Dendritic cell treated with granulocyte-macrophage colony-stimulating factor and Interleukin-4, amounts not matched to agents 40 ng/mL and 50 ng/mL, for 4 days (primary cell): ENCODE measurements at regions not wholly inside any gene's neighbourhood (a gene's known extent, or its start where the extent isn't known, plus 50 kb on each side); places are given as distances from the start of the nearest gene placed in this dataset.
A peak's percentile ranks its signal among the peaks of the same experiment; 100 is the strongest.

Experiments used
- H3K27ac Mint-ChIP-seq: one replicate; pipeline ENCODE4 v1.8.0; 2022; ENCODE audit warnings: mild to moderate bottlenecking, mixed read lengths
- H3K27me3 Mint-ChIP-seq: one replicate; pipeline ENCODE4 v1.8.0; 2022; ENCODE audit warnings: mild to moderate bottlenecking, mixed read lengths
- H3K36me3 Mint-ChIP-seq: one replicate; pipeline ENCODE4 v1.8.0; 2022; ENCODE audit warnings: low read depth, mixed read lengths
- H3K4me1 Mint-ChIP-seq: one replicate; pipeline ENCODE4 v1.8.0; 2022; ENCODE audit warnings: low read depth, mixed read lengths
- H3K4me3 Mint-ChIP-seq: one replicate; pipeline ENCODE4 v1.8.0; 2022; ENCODE audit warnings: mild to moderate bottlenecking, moderate library complexity, mixed read lengths
- H3K9me3 Mint-ChIP-seq: one replicate; pipeline ENCODE4 v1.8.0; 2022; ENCODE audit warnings: mixed read lengths
- intact Hi-C: fragments of 100-400 bp; cut with micrococcal nuclease; formaldehyde crosslinking; loops from one replicate; pipeline ENCODE4 v1.15.0; 2022

- Mint-ChIP-seq H3K27ac (no peak overlapping the region), H3K27me3 (peaks cover 2% of the 10 kb centered on the region), H3K9me3 (no peaks in the 10 kb centered on the region), H3K4me3 (no peak overlapping the region), H3K4me1 (peaks cover 44% of the 10 kb centered on the region), H3K36me3 (no peaks in the 10 kb centered on the region)
- intact Hi-C loops: no loop called here
Observed at GRCh38 chr11:8794677-8795103, 112.1 kb downstream of the RPL27A start.

DNA sequence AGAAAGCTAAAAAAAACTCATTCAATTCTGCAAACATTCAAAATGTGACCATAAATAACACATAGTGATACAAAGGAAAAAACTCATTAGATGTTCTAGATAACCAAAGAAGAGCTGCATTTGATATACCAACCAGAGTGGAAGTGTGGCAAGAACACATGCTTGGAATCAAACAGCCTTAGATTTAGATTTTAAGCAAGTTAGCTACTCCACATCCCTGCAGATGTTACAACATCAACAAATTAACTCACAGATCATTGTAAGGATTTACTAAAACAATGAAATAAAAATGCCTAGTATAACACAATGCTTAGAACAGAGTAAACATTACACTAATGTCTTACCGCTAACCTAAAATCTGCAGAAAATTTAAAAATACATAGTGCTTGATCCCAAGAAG, 114.0 kb upstream of the AKIP1 start:
- H3K9me3 Mint-ChIP-seq: no peaks in the 10 kb centered on the region
- peaks cover 49% of the 10 kb centered on the region for H3K4me1 Mint-ChIP-seq
- no peaks in the 10 kb centered on the region for H3K36me3 Mint-ChIP-seq
- H3K4me3 Mint-ChIP-seq: no peak overlapping the region
- intact Hi-C loops: no loop called here
- H3K27me3 Mint-ChIP-seq: peaks cover 2% of the 10 kb centered on the region
- no peak overlapping the region for H3K27ac Mint-ChIP-seq

DNA sequence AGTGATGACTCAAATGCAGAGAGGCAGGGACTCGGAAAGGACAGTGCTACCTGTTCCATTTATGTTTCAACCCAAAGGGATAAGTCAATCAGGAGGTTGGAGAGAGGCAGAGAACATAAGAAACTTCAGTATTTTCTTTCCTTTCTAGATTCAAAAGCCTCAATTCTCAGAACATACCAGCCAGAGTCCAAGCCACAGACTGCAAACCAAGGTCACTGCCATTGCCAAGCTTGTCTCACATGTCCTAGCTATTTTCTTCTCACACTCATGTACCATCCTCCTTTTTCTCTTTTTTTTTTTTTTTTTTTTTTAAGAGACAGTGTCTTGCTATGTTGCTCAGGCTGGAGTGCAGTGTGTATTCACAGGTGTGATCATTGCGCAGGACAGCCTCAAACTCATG, 111.7 kb upstream of the AKIP1 start:
- Mint-ChIP-seq H3K9me3 (no peaks in the 10 kb centered on the region), H3K4me3 (no peak overlapping the region), H3K36me3 (no peaks in the 10 kb centered on the region), H3K4me1 (peaks cover 54% of the 10 kb centered on the region), H3K27me3 (peaks cover 2% of the 10 kb centered on the region), H3K27ac (no peak overlapping the region)
- intact Hi-C loops: no loop called here

GRCh38 chr11:8800520-8801110, 110.4 kb upstream of the AKIP1 start:
- Mint-ChIP-seq H3K27me3 (peaks cover 2% of the 10 kb centered on the region), H3K27ac (no peak overlapping the region), H3K9me3 (no peaks in the 10 kb centered on the region), H3K36me3 (no peaks in the 10 kb centered on the region), H3K4me3 (no peak overlapping the region), H3K4me1 (peaks cover 57% of the 10 kb centered on the region)
- intact Hi-C loops: no loop called here

GRCh38 chr11:8801121-8801520, 109.9 kb upstream of the AKIP1 start:
- Mint-ChIP-seq H3K36me3 (no peaks in the 10 kb centered on the region), H3K27ac (no peak overlapping the region), H3K9me3 (no peaks in the 10 kb centered on the region), H3K4me1 (peaks cover 60% of the 10 kb centered on the region), H3K4me3 (no peak overlapping the region), H3K27me3 (peaks cover 2% of the 10 kb centered on the region)
- intact Hi-C loops: no loop called here

GRCh38 chr11:8802251-8802650, 108.7 kb upstream of the AKIP1 start:
- H3K36me3 Mint-ChIP-seq: no peaks in the 10 kb centered on the region
- H3K27ac Mint-ChIP-seq: peak overlapping the region; percentile 75
- H3K4me1 Mint-ChIP-seq: peaks cover 68% of the 10 kb centered on the region
- no peaks in the 10 kb centered on the region for H3K9me3 Mint-ChIP-seq
- H3K27me3 Mint-ChIP-seq: peaks cover 2% of the 10 kb centered on the region
- intact Hi-C loops: no loop called here
- H3K4me3 Mint-ChIP-seq: no peak overlapping the region

DNA sequence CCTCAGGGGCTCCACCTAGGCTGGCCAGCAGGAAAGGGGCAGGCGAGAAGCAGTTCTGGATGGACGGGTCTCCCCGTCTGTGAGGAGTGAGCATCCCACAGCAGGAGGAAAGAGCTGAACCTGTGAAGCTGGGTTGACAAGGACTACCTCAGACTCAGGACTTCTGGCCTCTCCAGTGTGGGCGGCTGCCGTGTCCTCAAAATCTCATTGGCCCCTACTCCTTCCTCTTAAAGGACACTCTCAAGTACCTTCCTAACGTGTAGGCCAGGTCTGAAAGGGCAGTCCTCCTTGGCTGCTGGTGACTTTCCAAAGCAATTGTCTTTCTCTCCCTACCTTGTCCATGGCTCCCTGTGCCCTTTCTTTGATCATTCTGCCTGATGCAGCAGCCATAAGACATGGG, 107.0 kb upstream of the AKIP1 start:
- intact Hi-C loops: no loop called here
- Mint-ChIP-seq H3K9me3 (no peaks in the 10 kb centered on the region), H3K4me3 (no peak overlapping the region), H3K27me3 (no peaks in the 10 kb centered on the region), H3K4me1 (peaks cover 71% of the 10 kb centered on the region), H3K36me3 (no peaks in the 10 kb centered on the region), H3K27ac (peak overlapping the region; percentile 69)

DNA sequence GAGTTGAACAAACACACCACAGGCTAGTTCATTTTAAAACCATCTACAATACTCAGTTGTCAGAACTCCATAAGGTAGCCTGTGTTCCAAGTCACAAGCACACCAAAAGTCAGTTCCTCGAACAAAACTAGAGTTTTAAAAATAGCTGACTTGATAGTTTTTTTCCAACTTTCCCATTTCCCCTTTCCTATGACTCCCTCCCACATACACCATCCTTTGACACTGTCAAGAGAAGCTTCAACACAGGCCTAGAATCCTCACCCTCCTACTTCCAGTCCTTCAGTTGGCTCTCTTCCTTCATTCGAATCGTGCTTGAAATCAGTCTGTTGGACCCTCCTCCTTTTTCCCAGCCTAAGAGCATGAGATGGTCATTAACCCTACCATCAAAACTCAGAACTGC, 105.7 kb upstream of the AKIP1 start:
- Mint-ChIP-seq H3K4me1 (peaks cover 70% of the 10 kb centered on the region), H3K4me3 (no peak overlapping the region), H3K27me3 (peaks cover 6% of the 10 kb centered on the region), H3K9me3 (no peaks in the 10 kb centered on the region), H3K36me3 (no peaks in the 10 kb centered on the region), H3K27ac (peak overlapping the region; percentile 69)
- intact Hi-C loops: no loop called here

DNA sequence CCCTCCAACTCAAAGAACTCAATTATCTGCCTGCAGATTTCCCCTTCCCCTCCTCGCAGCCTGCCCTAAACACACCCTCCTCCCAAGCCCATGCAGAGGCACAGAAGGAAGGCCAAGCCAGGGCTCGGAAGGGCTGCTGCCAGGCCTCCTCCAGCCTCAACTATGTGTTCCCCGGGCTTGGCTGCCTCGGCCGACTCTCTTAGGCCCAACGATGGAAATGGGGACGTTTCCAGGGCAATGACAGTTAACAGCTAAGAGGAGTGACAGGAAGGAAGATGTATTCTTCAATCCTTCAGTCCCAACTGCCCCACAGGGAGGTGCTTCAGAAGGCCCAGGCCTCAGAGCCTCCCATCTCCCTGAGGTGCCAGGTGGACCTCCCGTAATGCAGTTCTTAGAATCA, 104.0 kb upstream of the AKIP1 start:
- peaks cover 14% of the 10 kb centered on the region for H3K27me3 Mint-ChIP-seq
- H3K4me3 Mint-ChIP-seq: no peak overlapping the region
- intact Hi-C loops: no loop called here
- H3K4me1 Mint-ChIP-seq: peaks cover 67% of the 10 kb centered on the region
- H3K9me3 Mint-ChIP-seq: no peaks in the 10 kb centered on the region
- H3K36me3 Mint-ChIP-seq: no peaks in the 10 kb centered on the region
- peak overlapping the region; percentile 19 for H3K27ac Mint-ChIP-seq

- H3K36me3 Mint-ChIP-seq: no peaks in the 10 kb centered on the region
- H3K9me3 Mint-ChIP-seq: no peaks in the 10 kb centered on the region
- peaks cover 14% of the 10 kb centered on the region for H3K27me3 Mint-ChIP-seq
- H3K27ac Mint-ChIP-seq: peak overlapping the region; percentile 19
- intact Hi-C loops: no loop called here
- peaks cover 61% of the 10 kb centered on the region for H3K4me1 Mint-ChIP-seq
- H3K4me3 Mint-ChIP-seq: no peak overlapping the region
Observed at GRCh38 chr11:8807544-8808225, 103.3 kb upstream of the AKIP1 start.

DNA sequence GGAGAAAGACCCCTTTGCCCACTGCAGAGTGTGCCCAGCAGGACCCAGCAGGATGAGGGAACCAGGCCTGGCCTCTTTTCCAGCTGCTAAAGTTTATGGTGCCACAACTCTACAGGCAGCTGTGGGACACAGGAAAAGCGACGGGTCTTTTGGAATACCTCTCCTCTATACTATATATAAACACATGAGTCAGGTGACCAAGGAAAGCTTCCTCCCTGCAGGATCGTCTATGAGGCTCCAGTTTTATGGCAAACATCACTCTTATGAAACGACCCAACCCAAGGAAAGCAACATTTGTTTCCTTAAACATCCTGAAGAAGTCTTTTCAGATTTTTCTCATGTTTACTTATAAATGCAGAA, 102.8 kb upstream of the AKIP1 start:
- H3K27me3 Mint-ChIP-seq: peaks cover 14% of the 10 kb centered on the region
- intact Hi-C loops: no loop called here
- H3K9me3 Mint-ChIP-seq: no peaks in the 10 kb centered on the region
- H3K4me3 Mint-ChIP-seq: no peak overlapping the region
- no peaks in the 10 kb centered on the region for H3K36me3 Mint-ChIP-seq
- H3K4me1 Mint-ChIP-seq: peaks cover 58% of the 10 kb centered on the region
- H3K27ac Mint-ChIP-seq: peak overlapping the region; percentile 19

- H3K4me3 Mint-ChIP-seq: no peak overlapping the region
Observed at GRCh38 chr11:8809241-8809938, 101.6 kb upstream of the AKIP1 start.

GRCh38 chr11:8809939-8810539, 101.0 kb upstream of the AKIP1 start:
- intact Hi-C loops: loop anchor here (5.0 kb wide), 1 partner anchor 147 kb away; no protein-coding TSS in a partner anchor
- H3K4me3 Mint-ChIP-seq: peak overlapping the region; percentile 44
- peak overlapping the region; percentile 31 for H3K27ac Mint-ChIP-seq
- H3K27me3 Mint-ChIP-seq: peaks cover 14% of the 10 kb centered on the region
- H3K9me3 Mint-ChIP-seq: no peaks in the 10 kb centered on the region
- peaks cover 42% of the 10 kb centered on the region for H3K4me1 Mint-ChIP-seq
- H3K36me3 Mint-ChIP-seq: no peaks in the 10 kb centered on the region

More at GRCh38 chr11:8809241-8809938, 101.6 kb upstream of the AKIP1 start:
- Mint-ChIP-seq H3K4me1 (peaks cover 47% of the 10 kb centered on the region), H3K27me3 (peaks cover 14% of the 10 kb centered on the region), H3K9me3 (no peaks in the 10 kb centered on the region), H3K36me3 (no peaks in the 10 kb centered on the region), H3K27ac (no peak overlapping the region)
- intact Hi-C loops: no loop called here
